SK-N-MC (cell line): ENCODE measurements at regions not wholly inside any gene's neighbourhood (a gene's known extent, or its start where the extent isn't known, plus 50 kb on each side); places are given as distances from the start of the nearest gene placed in this dataset.

Experiments
- EZH2 ChIP-seq: fragments of 200-600 bp; sonication (generic); IDR thresholded peaks from one replicate; pipeline ENCODE4 v1.6.1; 2017; ENCODE audit warnings: antibody characterized with exemption
- FOXP2 ChIP-seq: optimal IDR thresholded peaks from 2 replicates; pipeline ENCODE3; 2011; ENCODE audit warnings: mild to moderate bottlenecking, moderate library complexity; ENCODE audit not compliant: insufficient read depth; ENCODE audit errors: extremely low read length, control extremely low read depth
- POLR2AphosphoS5 ChIP-seq: IDR thresholded peaks from 2 replicates; pipeline ENCODE4 v1.6.1; 2012; ENCODE audit warnings: mild to moderate bottlenecking, low read depth, low read length, borderline replicate concordance

DNA sequence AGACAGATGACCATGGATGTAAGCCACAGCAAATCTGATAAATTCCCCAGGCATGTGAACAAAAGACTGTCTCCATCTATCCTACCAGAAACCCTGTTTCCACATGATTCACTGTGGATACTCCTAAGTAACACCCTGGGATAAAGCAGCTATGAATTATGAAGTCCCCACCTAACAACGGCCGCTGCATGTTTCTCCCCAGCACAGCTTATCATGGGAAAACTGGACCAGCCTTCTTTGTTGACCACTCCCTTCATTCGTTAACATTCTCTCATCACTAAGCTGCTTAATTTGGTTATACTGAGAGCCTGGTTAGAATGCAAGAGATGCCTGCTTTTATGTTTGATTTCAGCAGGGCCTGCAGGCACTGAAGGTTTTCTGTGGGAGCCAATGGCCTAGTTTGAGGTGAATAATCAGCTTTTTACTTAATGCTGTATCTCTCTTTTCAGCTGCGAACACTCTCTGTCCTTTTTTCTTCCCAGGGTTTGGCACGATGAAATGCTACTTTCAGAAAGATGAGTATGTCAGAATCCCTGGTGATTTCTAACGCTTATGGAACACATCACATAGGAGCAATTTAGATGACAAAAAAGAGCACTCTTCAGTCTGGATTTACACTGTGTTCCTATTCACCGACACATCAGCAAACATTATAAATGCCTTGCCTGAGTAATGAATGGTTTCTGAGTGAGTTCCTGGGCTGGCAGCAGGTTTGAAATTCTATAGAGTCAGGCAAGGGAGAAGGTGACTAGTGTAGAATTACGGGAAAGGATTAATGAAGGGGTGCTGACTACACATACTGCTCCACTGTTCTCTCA is 318.4 kb upstream of the ZNF608 start:
- TF ChIP-seq EZH2 (no peak), POLR2AphosphoS5 (no peak), FOXP2 (no peak)
